ENCODE measurements at regions not wholly inside any gene's neighbourhood (a gene's known extent, or its start where the extent isn't known, plus 50 kb on each side); places are given as distances from the start of the nearest gene placed in this dataset.

GRCh38 chr7:17009007-17009719 lies 127.4 kb upstream of the AGR3 start:
- DNase-seq (ENCODE audit: unreplicated experiment) = peak; percentile 53
- Mint-ChIP-seq H3K36me3 (ENCODE audit: insufficient read depth, unreplicated experiment) (no peaks in the 10 kb centered on the region), H3K27me3 (ENCODE audit: insufficient read depth, unreplicated experiment) (no peaks in the 10 kb centered on the region), H3K4me1 (ENCODE audit: insufficient read depth, unreplicated experiment) (peaks cover 29% of the 10 kb centered on the region), H3K9me3 (ENCODE audit: unreplicated experiment) (no peaks in the 10 kb centered on the region), H3K4me3 (ENCODE audit: unreplicated experiment) (no peak overlapping the region), H3K27ac (ENCODE audit: low read depth, unreplicated experiment) (peak overlapping the region; percentile 69)
- intact Hi-C loops (cut with micrococcal nuclease) = loop anchor here (2.0 kb wide), 1 partner anchor 292 kb away; no protein-coding TSS in a partner anchor
- BruUV-seq (replicated peaks) = no TSS peak
- CTCF ChIA-PET = interaction anchor here (0.5 to 2.7 kb wide), 11 partner anchors 10 to 289 kb away, joined by 3 to 13 read pairs (median 3); partner anchors contain the start of gene AHR
- POLR2A ChIA-PET = interaction anchor here (0.8 to 3.6 kb wide), 6 partner anchors 10 to 296 kb away, joined by 3 to 18 read pairs (median 3); no protein-coding TSS in a partner anchor
- TF ChIP-seq CTCF (IDR thresholded peaks at IDR 0.05; ENCODE audit: unreplicated experiment) = peak; percentile 26

GRCh38 chr7:17009933-17010332 lies 128.2 kb upstream of the AGR3 start:
- no TSS peak for BruUV-seq (replicated peaks)
- DNase-seq (ENCODE audit: unreplicated experiment) = no peak
- intact Hi-C loops (cut with micrococcal nuclease) = loop anchor here (2.0 kb wide), 1 partner anchor 291 kb away; no protein-coding TSS in a partner anchor
- ChIA-PET POLR2A (interaction anchor here (0.8 to 3.6 kb wide), 4 partner anchors 10 to 295 kb away, joined by 3 to 18 read pairs (median 5); no protein-coding TSS in a partner anchor), CTCF (interaction anchor here (0.5 to 2.7 kb wide), 3 partner anchors 10 to 87 kb away, joined by 3 to 8 read pairs (median 3); no protein-coding TSS in a partner anchor)
- H3K4me1 Mint-ChIP-seq (ENCODE audit: insufficient read depth, unreplicated experiment) = peaks cover 29% of the 10 kb centered on the region
- H3K27ac Mint-ChIP-seq (ENCODE audit: low read depth, unreplicated experiment) = peak overlapping the region; percentile 69
- TF ChIP-seq CTCF (IDR thresholded peaks at IDR 0.05; ENCODE audit: unreplicated experiment) = no peak
- no peaks in the 10 kb centered on the region for H3K9me3 Mint-ChIP-seq (ENCODE audit: unreplicated experiment)
- no peaks in the 10 kb centered on the region for H3K36me3 Mint-ChIP-seq (ENCODE audit: insufficient read depth, unreplicated experiment)
- no peaks in the 10 kb centered on the region for H3K27me3 Mint-ChIP-seq (ENCODE audit: insufficient read depth, unreplicated experiment)
- no peak overlapping the region for H3K4me3 Mint-ChIP-seq (ENCODE audit: unreplicated experiment)

GRCh38 chr7:17010637-17011300 lies 129.0 kb upstream of the AGR3 start:
- ChIA-PET POLR2A (interaction anchor here (0.7 to 3.6 kb wide), 2 partner anchors 21 to 58 kb away, joined by 3 to 18 read pairs; no protein-coding TSS in a partner anchor), CTCF (interaction anchor here (1.5 kb wide), 1 partner anchor 53 kb away, joined by 4 read pairs; no protein-coding TSS in a partner anchor)
- DNase-seq (ENCODE audit: unreplicated experiment) = no peak
- TF ChIP-seq CTCF (IDR thresholded peaks at IDR 0.05; ENCODE audit: unreplicated experiment) = no peak
- Mint-ChIP-seq H3K36me3 (ENCODE audit: insufficient read depth, unreplicated experiment) (no peaks in the 10 kb centered on the region), H3K4me3 (ENCODE audit: unreplicated experiment) (no peak overlapping the region), H3K9me3 (ENCODE audit: unreplicated experiment) (no peaks in the 10 kb centered on the region), H3K4me1 (ENCODE audit: insufficient read depth, unreplicated experiment) (peaks cover 29% of the 10 kb centered on the region), H3K27ac (ENCODE audit: low read depth, unreplicated experiment) (peak overlapping the region; percentile 69), H3K27me3 (ENCODE audit: insufficient read depth, unreplicated experiment) (no peaks in the 10 kb centered on the region)
- intact Hi-C loops (cut with micrococcal nuclease) = no loop called here
- no TSS peak for BruUV-seq (replicated peaks)

GRCh38 chr7:17013204-17013603 lies 131.4 kb upstream of the AGR3 start:
- H3K4me1 Mint-ChIP-seq (ENCODE audit: insufficient read depth, unreplicated experiment) = peaks cover 22% of the 10 kb centered on the region
- no peaks in the 10 kb centered on the region for H3K9me3 Mint-ChIP-seq (ENCODE audit: unreplicated experiment)
- no peak for TF ChIP-seq CTCF (IDR thresholded peaks at IDR 0.05; ENCODE audit: unreplicated experiment)
- no peak overlapping the region for H3K4me3 Mint-ChIP-seq (ENCODE audit: unreplicated experiment)
- DNase-seq (ENCODE audit: unreplicated experiment) = no peak
- intact Hi-C loops (cut with micrococcal nuclease) = no loop called here
- POLR2A ChIA-PET = no interaction called here
- no peaks in the 10 kb centered on the region for H3K36me3 Mint-ChIP-seq (ENCODE audit: insufficient read depth, unreplicated experiment)
- CTCF ChIA-PET = no interaction called here
- BruUV-seq (replicated peaks) = no TSS peak
- no peaks in the 10 kb centered on the region for H3K27me3 Mint-ChIP-seq (ENCODE audit: insufficient read depth, unreplicated experiment)
- H3K27ac Mint-ChIP-seq (ENCODE audit: low read depth, unreplicated experiment) = no peak overlapping the region
